HPDE6-E6E7 (cell line): ENCODE measurements at regions not wholly inside any gene's neighbourhood (a gene's known extent, or its start where the extent isn't known, plus 50 kb on each side); places are given as distances from the start of the nearest gene placed in this dataset.

Source experiments
- DNase-seq: peaks from one replicate; pipeline ENCODE4 v3.0.0; 2011; ENCODE audit warnings: missing footprints; ENCODE audit errors: extremely low spot score

- no peak for DNase-seq
Measured at GRCh38 chr2:160952464-160953254, 207.6 kb upstream of the TANK start.

GRCh38 chr2:160955578-160955977 is 204.7 kb upstream of the TANK start:
- DNase-seq: no peak

- DNase-seq: no peak
Measured at GRCh38 chr2:160956243-160956802, 203.9 kb upstream of the TANK start.

GRCh38 chr2:160963957-160964356 is 196.3 kb upstream of the TANK start:
- DNase-seq: no peak

- DNase-seq: no peak
Measured at GRCh38 chr2:160967523-160967922, 192.7 kb upstream of the TANK start.

- DNase-seq: no peak
Measured at GRCh38 chr2:160968183-160968582, 192.0 kb upstream of the TANK start.

- DNase-seq: peak; percentile 29
Measured at GRCh38 chr2:160970052-160970965, 189.9 kb upstream of the TANK start.

GRCh38 chr2:160973991-160974390 is 186.2 kb upstream of the TANK start:
- no peak for DNase-seq

GRCh38 chr2:160974803-160975202 is 185.4 kb upstream of the TANK start:
- DNase-seq: peak; percentile 17

GRCh38 chr2:160976797-160977196 is 183.4 kb upstream of the TANK start:
- DNase-seq: no peak

- DNase-seq: no peak
Measured at GRCh38 chr2:160977376-160977775, 182.9 kb upstream of the TANK start.

- no peak for DNase-seq
Measured at GRCh38 chr2:160977854-160978253, 182.4 kb upstream of the TANK start.

- DNase-seq: no peak
Measured at GRCh38 chr2:160984426-160985077, 175.7 kb upstream of the TANK start.

GRCh38 chr2:160989778-160990177 is 170.4 kb upstream of the TANK start:
- no peak for DNase-seq

- no peak for DNase-seq
Measured at GRCh38 chr2:160993654-160994061, 166.6 kb upstream of the TANK start.

- DNase-seq: peak; percentile 53
Measured at GRCh38 chr2:160994141-160995002, 165.9 kb upstream of the TANK start.

- DNase-seq: no peak
Measured at GRCh38 chr2:160996584-160996983, 163.6 kb upstream of the TANK start.

GRCh38 chr2:161004379-161004778 is 155.8 kb upstream of the TANK start:
- DNase-seq: peak; percentile 12

GRCh38 chr2:161005170-161005569 is 155.1 kb upstream of the TANK start:
- DNase-seq: no peak

GRCh38 chr2:161008311-161008710 is 151.9 kb upstream of the TANK start:
- DNase-seq: no peak

- no peak for DNase-seq
Measured at GRCh38 chr2:161010503-161011015, 149.7 kb upstream of the TANK start.
